Myocyte (in vitro differentiated cells): ENCODE measurements at regions not wholly inside any gene's neighbourhood (a gene's known extent, or its start where the extent isn't known, plus 50 kb on each side); places are given as distances from the start of the nearest gene placed in this dataset.

Experiments
- DNase-seq: peaks from one replicate; pipeline ENCODE4 v3.0.0-alpha.2; 2012; ENCODE audit warnings: low read depth

- DNase-seq, result no peak
These were observed 282.0 kb upstream of the DKK2 start for GRCh38 chr4:107318078-107318477.

- DNase-seq, result no peak
These were observed 281.5 kb upstream of the DKK2 start for GRCh38 chr4:107317611-107318010.

GRCh38 chr4:107315584-107315983 is 279.5 kb upstream of the DKK2 start:
- DNase-seq, result no peak

- no peak for DNase-seq
These were observed 278.0 kb upstream of the DKK2 start for GRCh38 chr4:107314156-107314555.

- DNase-seq, result no peak
These were observed 276.3 kb upstream of the DKK2 start for GRCh38 chr4:107312366-107312765.

GRCh38 chr4:107304699-107305286 is 268.7 kb upstream of the DKK2 start:
- no peak for DNase-seq

GRCh38 chr4:107299646-107300045 is 263.5 kb upstream of the DKK2 start:
- DNase-seq, result no peak

- DNase-seq, result no peak
These were observed 256.9 kb upstream of the DKK2 start for GRCh38 chr4:107292979-107293378.

- DNase-seq, result peak; percentile 84
These were observed 247.8 kb upstream of the DKK2 start for GRCh38 chr4:107283587-107284559.

- no peak for DNase-seq
These were observed 243.6 kb upstream of the DKK2 start for GRCh38 chr4:107279733-107280132.

- DNase-seq, result no peak
These were observed 242.8 kb upstream of the DKK2 start for GRCh38 chr4:107278791-107279483.

- no peak for DNase-seq
These were observed 239.9 kb upstream of the DKK2 start for GRCh38 chr4:107276052-107276451.

GRCh38 chr4:107275225-107275624 is 239.1 kb upstream of the DKK2 start:
- DNase-seq, result no peak

- no peak for DNase-seq
These were observed 234.5 kb upstream of the DKK2 start for GRCh38 chr4:107270614-107271013.

- DNase-seq, result no peak
These were observed 233.1 kb upstream of the DKK2 start for GRCh38 chr4:107269175-107269574.

- DNase-seq, result no peak
These were observed 229.7 kb upstream of the DKK2 start for GRCh38 chr4:107265859-107266258.

- no peak for DNase-seq
These were observed 225.2 kb upstream of the DKK2 start for GRCh38 chr4:107261241-107261874.

GRCh38 chr4:107258359-107258758 is 222.2 kb upstream of the DKK2 start:
- peak; percentile 75 for DNase-seq

GRCh38 chr4:107255596-107255995 is 219.5 kb upstream of the DKK2 start:
- DNase-seq, result no peak

GRCh38 chr4:107255114-107255513 is 219.0 kb upstream of the DKK2 start:
- no peak for DNase-seq

GRCh38 chr4:107253579-107254068 is 217.5 kb upstream of the DKK2 start:
- DNase-seq, result no peak
